Endodermal cell (in vitro differentiated cells): ENCODE measurements at regions not wholly inside any gene's neighbourhood (a gene's known extent, or its start where the extent isn't known, plus 50 kb on each side); places are given as distances from the start of the nearest gene placed in this dataset.
A peak's percentile ranks its signal among the peaks of the same experiment; 100 is the strongest.

Experiments used
- DNase-seq: peaks from one replicate; pipeline ENCODE4 v3.0.0-alpha.2; 2017
- H3K27ac ChIP-seq: 2 replicates; pipeline ENCODE4 v1.5.1; 2013; ENCODE audit warnings: mild to moderate bottlenecking, low read depth, low read length, moderate library complexity
- H3K27me3 ChIP-seq: 2 replicates; pipeline ENCODE4 v1.6.1; 2013; ENCODE audit warnings: mild to moderate bottlenecking, low read length, moderate library complexity; ENCODE audit not compliant: insufficient read depth, control insufficient read depth, poor library complexity, severe bottlenecking
- H3K36me3 ChIP-seq: 2 replicates; pipeline ENCODE4 v1.7.0; 2013; ENCODE audit warnings: mild to moderate bottlenecking, low read length, moderate library complexity; ENCODE audit not compliant: control insufficient read depth, insufficient read depth
- H3K4me1 ChIP-seq: one replicate; pipeline ENCODE4 v1.7.0; 2013; ENCODE audit warnings: low read length; ENCODE audit not compliant: control insufficient read depth, insufficient read depth
- H3K4me3 ChIP-seq: 2 replicates; pipeline ENCODE4 v1.5.1; 2013; ENCODE audit warnings: mild to moderate bottlenecking, low read length, moderate library complexity
- H3K9ac ChIP-seq: 2 replicates; pipeline ENCODE4 v1.6.1; 2013; ENCODE audit warnings: mild to moderate bottlenecking, low read length, moderate library complexity; ENCODE audit not compliant: poor library complexity, severe bottlenecking; ENCODE audit errors: extremely low read depth
- H3K9me3 ChIP-seq: 2 replicates; pipeline ENCODE4 v1.6.1; 2013; ENCODE audit warnings: mild to moderate bottlenecking, low read length, moderate library complexity; ENCODE audit not compliant: control insufficient read depth
- H3K27ac Mint-ChIP-seq: 2 replicates; pipeline ENCODE4 v1.8.0; 2020; ENCODE audit warnings: mixed read lengths
- H3K27me3 Mint-ChIP-seq: 2 replicates; pipeline ENCODE4 v1.8.0; 2021; ENCODE audit warnings: mild to moderate bottlenecking, mixed read lengths; ENCODE audit not compliant: insufficient read depth
- H3K36me3 Mint-ChIP-seq: 2 replicates; pipeline ENCODE4 v1.8.0; 2020; ENCODE audit warnings: low read depth, mixed read lengths
- H3K4me1 Mint-ChIP-seq: 2 replicates; pipeline ENCODE4 v1.8.0; 2020; ENCODE audit warnings: mixed read lengths
- H3K4me3 Mint-ChIP-seq: 2 replicates; pipeline ENCODE4 v1.8.0; 2020; ENCODE audit warnings: mild to moderate bottlenecking, moderate library complexity, mixed read lengths
- H3K9me3 Mint-ChIP-seq: 2 replicates; pipeline ENCODE4 v1.8.0; 2020; ENCODE audit warnings: mild to moderate bottlenecking, mixed read lengths
- WGBS, 2 experiments: methylation state at CpG; one replicate each; pipeline versions ENCODE4 v1.1.5 to v1.1.7; 2013; ENCODE audit warnings: missing lambda C conversion rate in 2 of 2, mixed read lengths in 1 of 2; ENCODE audit not compliant: insufficient coverage in 1 of 2, insufficient read length in 1 of 2; 5-methylcytosine and 5-hydroxymethylcytosine counted together
- TF ChIP-seq, protein P1 (sequence below): fragments of 200-600 bp; sonication (generic); conservative IDR thresholded peaks from 2 replicates; pipeline ENCODE4 v1.5.0; 2021; ENCODE audit warnings: antibody characterized with exemption, mild to moderate bottlenecking

DNA sequence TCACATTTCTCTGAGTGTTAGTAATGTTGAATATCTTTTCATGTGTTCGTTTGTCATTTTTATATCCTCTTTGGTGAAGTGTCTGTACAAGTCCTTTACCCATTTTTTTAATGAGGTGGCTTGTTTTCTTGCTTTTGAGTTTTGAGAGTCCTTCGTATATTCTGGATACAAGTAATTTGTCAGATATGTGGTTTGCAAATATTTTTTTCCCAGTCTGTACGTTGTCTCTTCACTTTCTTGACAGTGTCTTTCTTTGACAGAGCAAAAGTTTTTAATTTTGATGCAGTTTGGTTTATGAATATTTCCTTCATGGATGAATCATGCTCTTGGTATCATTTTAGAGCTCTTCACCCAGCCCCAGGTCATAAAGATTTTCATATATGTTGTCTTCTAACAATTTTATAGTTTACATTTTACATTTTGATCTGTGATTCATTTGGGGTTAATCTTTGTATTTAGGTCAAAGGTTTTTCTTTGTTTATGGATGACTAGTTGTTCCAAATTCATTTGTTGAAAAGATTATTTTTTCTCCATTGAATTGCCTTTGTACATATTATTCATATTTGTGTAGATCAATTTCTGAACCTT lies 152.5 kb downstream of the MRPL14 start:
- 81 to 97% methylated on average over 2 to 3 of the region's 3 CpGs for whole genome bisulfite sequencing, 2 experiments
- Histone ChIP-seq H3K36me3 (no peaks in the 10 kb centered on the region), H3K4me3 (no peak overlapping the region), H3K9ac (no peak overlapping the region), H3K9me3 (peaks cover 7% of the 10 kb centered on the region), H3K27ac (no peak overlapping the region), H3K27me3 (no peaks in the 10 kb centered on the region), H3K4me1 (no peaks in the 10 kb centered on the region)
- Mint-ChIP-seq H3K9me3 (peaks cover 7% of the 10 kb centered on the region), H3K4me3 (no peak overlapping the region), H3K4me1 (peaks cover 26% of the 10 kb centered on the region), H3K27ac (no peak overlapping the region), H3K27me3 (peaks cover 6% of the 10 kb centered on the region), H3K36me3 (no peaks in the 10 kb centered on the region)
- TF ChIP-seq, protein P1, sequence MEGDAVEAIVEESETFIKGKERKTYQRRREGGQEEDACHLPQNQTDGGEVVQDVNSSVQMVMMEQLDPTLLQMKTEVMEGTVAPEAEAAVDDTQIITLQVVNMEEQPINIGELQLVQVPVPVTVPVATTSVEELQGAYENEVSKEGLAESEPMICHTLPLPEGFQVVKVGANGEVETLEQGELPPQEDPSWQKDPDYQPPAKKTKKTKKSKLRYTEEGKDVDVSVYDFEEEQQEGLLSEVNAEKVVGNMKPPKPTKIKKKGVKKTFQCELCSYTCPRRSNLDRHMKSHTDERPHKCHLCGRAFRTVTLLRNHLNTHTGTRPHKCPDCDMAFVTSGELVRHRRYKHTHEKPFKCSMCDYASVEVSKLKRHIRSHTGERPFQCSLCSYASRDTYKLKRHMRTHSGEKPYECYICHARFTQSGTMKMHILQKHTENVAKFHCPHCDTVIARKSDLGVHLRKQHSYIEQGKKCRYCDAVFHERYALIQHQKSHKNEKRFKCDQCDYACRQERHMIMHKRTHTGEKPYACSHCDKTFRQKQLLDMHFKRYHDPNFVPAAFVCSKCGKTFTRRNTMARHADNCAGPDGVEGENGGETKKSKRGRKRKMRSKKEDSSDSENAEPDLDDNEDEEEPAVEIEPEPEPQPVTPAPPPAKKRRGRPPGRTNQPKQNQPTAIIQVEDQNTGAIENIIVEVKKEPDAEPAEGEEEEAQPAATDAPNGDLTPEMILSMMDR, result no peak
- DNase-seq, result no peak

GRCh38 chr6:43973357-43973756 lies 153.9 kb downstream of the MRPL14 start:
- Mint-ChIP-seq H3K4me1 (peaks cover 26% of the 10 kb centered on the region), H3K27me3 (peaks cover 6% of the 10 kb centered on the region), H3K4me3 (no peak overlapping the region), H3K9me3 (peaks cover 7% of the 10 kb centered on the region), H3K27ac (no peak overlapping the region), H3K36me3 (no peaks in the 10 kb centered on the region)
- TF ChIP-seq, protein P1, result no peak
- peak; percentile 40 for DNase-seq
- Histone ChIP-seq H3K4me3 (no peak overlapping the region), H3K36me3 (no peaks in the 10 kb centered on the region), H3K27ac (no peak overlapping the region), H3K4me1 (no peaks in the 10 kb centered on the region), H3K27me3 (no peaks in the 10 kb centered on the region), H3K9me3 (peaks cover 7% of the 10 kb centered on the region), H3K9ac (no peak overlapping the region)
- WGBS, 2 experiments, result 88 to 94% methylated on average over 3 to 4 of the region's 4 CpGs

GRCh38 chr6:43972913-43973300 lies 154.3 kb downstream of the MRPL14 start:
- no peak overlapping the region for H3K4me3 Mint-ChIP-seq
- Histone ChIP-seq H3K4me3 (no peak overlapping the region), H3K9ac (no peak overlapping the region), H3K36me3 (no peaks in the 10 kb centered on the region), H3K27ac (no peak overlapping the region), H3K4me1 (no peaks in the 10 kb centered on the region), H3K9me3 (peaks cover 7% of the 10 kb centered on the region), H3K27me3 (no peaks in the 10 kb centered on the region)
- peaks cover 7% of the 10 kb centered on the region for H3K9me3 Mint-ChIP-seq
- peak; percentile 39 for DNase-seq
- TF ChIP-seq, protein P1, result no peak
- H3K36me3 Mint-ChIP-seq, result no peaks in the 10 kb centered on the region
- H3K27ac Mint-ChIP-seq, result no peak overlapping the region
- peaks cover 26% of the 10 kb centered on the region for H3K4me1 Mint-ChIP-seq
- WGBS, 2 experiments, result 90 to 96% methylated on average over 3 of the region's 3 CpGs
- peaks cover 6% of the 10 kb centered on the region for H3K27me3 Mint-ChIP-seq
